Ureter (tissue), 1 donor: ENCODE measurements at regions not wholly inside any gene's neighbourhood (a gene's known extent, or its start where the extent isn't known, plus 50 kb on each side); places are given as distances from the start of the nearest gene placed in this dataset.

Source experiments
- DNase-seq: peaks from one replicate; pipeline ENCODE4 v3.0.0-alpha.2; 2020; ENCODE audit warnings: low spot score
- donor health status: DM: yes; HTN: yes; CAD: no.

DNA sequence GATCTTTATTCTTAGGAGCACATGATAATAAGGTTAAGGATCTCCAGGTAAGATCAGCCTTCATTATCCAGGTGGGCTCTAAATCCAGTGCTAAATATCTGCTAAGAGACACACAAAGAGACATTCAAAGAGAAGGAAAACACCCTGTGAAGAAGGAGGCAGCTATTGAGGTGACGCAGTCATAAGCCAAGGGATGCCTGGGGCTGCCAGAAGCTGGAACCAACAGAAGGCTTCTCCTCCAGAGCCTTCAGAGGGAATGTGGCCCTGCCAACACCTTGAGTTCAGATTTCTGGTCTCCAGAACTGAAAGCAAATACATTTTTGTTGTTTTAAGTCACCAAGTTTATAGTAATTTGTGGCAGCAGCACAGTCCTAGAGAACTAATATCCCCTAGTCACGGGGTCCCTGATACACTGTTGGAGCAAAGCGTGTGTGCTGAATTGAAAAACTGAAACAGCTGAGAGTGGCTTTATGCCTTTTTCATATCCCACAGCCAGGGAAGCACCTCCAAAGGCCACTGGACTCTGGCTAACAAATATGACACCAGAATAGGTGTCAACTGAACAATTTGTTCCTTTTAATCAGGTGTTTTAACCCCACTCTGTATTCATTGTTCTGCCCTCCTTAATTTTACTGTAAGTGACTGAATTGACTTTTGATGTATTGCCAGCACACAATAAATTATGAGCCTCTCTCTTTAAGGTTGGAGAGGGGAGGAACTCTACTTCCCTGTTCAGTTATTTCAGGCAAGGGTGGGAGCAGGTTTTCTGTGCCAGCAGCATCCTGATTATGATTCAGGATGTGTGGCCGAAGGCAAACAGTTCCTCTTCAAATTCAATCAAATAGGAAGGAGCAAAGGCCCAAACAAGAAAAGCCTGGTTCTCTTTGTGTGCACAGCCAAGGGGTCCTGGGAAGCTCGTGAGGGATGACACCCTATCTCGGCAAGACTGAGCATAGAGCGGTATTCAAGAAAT, 151.8 kb upstream of the HES1 start:
- DNase-seq: no peak

DNA sequence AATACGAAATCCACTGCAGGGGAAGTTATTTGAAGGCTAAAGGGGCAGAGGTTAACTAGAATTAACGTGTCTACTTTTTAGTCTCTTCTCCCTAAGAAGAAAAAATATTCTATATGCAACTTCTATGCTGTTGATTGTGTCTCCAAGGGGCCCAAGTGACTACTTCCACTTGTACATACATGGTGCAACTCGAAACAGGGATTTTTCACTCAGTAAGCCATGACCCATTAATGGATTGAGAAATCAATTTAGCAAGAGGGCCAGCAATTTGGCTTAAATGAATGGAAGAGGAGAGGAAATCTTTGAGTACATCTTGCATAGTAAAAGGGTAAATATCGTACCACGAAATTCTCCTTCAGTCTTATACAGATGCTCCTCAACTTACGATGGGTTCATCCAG, 151.1 kb upstream of the HES1 start:
- DNase-seq: no peak

DNA sequence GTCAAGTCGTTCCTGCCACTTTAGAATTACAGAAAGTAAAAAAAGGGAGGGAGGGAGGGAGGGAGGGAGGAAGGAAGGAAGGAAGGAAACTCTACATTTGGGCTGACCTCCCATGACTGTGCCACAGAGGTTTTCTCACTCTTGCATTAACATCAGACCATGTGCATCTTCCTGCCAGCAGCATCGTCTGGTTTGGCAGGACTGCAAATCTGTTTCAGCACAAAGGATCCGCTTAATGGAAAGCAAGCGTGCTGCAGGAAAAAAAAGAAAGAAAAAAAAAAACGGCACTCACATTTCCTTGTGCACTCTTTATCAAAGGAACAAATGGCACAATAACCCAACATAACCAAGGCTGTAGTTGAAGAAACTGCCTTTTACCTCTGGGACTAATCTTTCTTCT, 148.8 kb upstream of the HES1 start:
- DNase-seq: no peak

DNA sequence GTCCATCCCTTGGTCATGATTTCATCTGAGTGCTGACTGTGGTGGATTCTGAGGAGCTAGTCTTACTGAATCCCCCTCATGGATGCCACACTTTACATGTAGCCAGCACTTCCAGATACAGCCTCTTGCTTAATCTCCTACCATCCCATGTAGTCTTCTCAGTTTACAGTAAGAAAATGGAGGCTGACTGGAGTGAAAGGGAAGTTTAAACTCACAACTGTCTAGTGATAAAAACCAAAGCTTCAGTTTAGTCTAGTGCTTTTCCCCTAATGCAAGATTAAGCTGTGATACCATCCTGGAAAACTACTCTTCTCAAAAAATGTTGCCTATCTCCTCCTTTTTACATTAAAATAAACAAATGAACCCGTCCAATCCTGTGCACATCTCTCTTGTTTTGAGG, 146.8 kb upstream of the HES1 start:
- no peak for DNase-seq

DNA sequence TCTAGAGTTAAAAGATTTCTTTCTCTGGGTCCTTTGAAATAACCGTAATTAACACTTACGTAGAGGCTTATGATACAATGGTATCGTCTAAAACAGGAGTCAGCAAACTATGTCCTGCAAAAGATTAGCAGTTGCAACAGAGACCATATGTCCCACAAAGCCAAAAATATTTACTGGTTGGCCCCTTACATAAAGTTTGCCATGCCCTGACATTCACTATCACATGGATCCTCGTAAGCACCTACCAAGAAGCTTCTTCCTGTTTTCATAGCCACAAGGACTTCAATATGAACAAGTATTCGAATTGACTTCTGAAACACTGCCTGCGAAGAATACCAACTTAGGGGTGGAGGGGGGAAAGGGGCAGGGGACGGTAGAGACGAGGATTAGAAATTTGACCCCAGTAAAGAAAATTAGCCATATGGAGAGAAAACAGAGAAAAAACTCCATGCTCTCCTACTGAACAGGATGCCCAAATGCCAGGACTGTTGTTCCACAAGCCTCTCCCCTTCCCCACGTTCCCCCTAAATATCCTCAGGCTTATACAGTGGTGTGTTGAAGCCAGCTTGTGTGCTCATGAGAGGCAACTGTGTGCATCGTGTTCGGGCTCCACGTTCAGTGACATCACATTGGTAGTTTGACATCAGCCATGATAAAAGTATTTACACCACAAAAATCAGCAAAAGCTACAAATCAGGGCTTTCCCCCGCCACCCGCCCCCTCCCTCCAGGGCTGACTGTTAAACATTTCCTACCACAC, 144.1 kb upstream of the HES1 start:
- DNase-seq: no peak

DNA sequence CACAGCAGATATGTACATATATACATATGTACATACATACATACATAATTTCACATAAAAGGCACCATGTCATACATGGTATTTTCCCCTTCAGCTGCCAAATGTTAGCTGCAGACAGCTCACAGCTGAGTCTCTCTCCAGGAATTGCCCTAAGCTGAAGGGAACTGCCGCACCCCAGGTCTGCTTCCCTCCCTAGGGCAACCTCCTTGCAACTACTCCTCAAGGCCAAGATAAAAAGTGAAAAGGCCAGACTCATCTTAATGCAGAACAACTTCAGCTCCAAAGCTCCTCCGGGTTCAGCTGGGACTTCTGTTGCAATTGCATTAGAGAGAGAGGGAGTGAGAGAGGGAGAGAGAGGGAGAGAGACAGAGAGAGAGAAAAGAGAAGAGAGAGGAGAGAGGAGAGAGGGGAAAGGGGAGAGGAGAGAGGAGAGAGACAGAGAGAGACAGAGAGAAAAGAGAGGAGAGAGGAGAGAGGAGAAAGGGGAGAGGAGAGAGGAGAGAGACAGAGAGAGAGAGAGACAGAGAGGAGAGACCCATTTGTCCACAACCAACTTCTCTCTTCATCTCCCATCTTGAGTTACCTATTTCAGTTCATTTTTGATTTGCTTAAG, 143.4 kb upstream of the HES1 start:
- DNase-seq: no peak

DNA sequence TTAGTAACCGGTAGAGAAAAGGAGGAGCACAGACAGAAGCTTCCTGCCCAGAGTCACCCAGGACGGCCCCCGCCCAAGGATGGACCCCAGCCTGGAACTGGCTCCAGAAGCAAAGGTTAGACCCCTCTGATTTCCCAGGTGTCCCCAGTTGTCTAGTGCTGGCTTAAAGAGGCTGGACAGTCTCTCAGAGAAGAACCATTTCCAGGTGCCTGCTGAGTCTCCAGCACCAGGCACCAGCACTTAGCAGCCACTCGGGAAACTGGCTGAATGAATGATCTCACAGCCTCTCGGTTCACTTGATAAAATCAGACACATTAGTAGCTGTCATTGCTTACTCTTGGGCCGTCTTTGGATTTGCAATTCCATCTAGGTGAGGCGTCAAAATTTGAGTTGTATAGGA, 139.7 kb upstream of the HES1 start:
- DNase-seq: no peak

DNA sequence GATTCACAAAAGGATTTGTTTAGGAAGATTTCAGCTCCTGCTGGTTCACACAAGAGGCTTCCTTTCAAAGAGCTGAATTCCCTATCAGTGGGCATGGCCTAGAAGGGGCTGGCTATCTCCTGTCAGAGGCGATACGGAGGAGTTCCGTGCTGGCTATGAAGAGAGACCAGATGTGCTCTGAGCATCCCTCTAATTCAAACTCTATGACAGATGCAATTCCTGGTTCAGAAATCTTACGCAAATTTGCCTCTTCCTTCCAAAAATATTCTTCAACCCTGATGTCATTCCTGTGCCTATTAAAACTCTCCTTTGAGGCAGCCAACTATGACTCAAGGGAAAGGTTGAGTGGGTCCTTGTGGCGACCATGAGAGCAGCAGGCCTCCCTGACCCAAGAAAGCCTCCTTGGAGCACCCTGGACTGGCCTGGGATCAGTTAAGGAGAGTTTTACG, 139.3 kb upstream of the HES1 start:
- DNase-seq: no peak

DNA sequence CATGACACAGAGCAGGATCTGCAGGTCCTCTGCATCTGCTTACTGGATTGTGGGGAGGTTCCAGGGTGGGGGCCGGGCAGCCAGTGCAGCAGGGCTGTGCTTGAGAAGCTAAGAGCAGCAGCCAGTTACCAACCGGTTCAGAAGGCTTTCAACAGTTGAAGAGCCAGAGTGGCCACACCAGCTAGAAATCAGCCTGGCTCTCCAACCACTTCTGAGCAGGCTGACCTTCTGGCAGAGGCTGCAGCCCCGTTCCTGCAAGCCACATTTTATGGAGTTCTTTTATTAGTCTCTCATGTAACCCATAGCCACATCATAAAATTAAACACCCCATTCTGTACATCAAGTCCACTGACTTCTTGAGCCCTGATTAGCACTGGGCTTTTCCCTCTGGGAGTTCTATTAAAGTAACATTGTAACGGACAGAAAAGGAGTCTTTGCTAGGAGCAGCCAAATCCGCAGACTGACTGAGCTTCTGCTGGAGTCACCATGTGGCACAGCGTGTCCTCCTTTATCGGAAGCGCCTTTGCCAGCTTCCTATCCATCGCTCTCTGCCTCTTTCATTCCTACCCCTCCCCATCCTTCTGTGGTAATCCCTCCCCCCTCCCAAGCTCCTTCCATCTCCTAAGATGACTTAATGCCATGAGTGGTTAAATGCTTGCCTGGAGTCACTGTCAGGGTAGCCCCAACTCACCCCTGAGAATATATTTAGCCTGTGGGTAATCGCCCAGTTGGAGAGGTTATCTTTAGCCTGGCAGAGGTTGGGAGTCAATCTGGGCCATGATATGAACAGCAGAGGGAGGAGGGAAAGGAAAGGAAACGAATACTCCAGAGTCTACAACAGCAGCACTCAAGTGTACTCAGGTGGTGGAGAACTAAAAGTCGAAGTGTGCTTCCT, 138.5 kb upstream of the HES1 start:
- no peak for DNase-seq

DNA sequence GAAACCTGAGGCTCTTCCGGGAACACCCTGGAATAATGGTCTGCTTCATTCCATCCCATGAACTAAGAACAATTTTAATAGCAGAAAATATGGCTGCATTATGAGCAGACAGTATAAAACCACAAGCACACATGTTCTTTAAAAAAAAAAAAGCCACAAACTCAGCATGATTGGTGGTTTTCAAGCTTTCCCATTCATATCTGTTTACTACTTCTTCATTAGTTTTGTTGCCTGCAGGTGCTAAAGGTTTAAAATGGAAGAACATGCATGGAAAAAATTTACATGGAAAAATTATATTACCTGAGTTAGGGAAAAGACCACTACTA, 137.9 kb upstream of the HES1 start:
- DNase-seq: no peak

DNA sequence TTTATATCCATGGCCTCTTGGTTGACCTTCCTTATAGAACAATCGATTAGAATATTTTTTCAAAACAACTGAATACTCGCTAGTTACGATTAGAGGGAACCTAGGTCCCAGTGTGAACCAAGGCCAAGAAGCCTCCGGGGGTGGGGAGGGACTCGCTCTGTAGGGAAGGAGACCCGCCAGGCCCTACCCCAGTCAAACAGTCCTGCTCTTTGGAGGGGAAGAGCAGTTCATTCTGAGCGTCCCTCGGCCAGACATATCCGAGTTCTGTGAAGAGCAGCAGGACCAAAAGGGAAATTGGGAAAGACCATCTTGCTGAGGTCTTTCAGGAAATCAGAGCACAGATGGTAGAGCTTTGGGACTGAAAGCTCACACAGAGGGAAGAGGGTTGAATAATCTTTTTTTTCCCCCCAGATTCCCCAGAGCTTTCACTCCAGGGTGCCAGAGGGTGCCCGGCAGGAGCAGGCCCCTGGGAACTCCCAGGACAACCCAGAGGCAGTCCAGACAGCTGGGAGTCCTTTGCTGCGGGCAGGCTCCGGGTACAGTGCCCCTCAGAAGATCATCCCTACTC, 137.2 kb upstream of the HES1 start:
- DNase-seq: no peak

DNA sequence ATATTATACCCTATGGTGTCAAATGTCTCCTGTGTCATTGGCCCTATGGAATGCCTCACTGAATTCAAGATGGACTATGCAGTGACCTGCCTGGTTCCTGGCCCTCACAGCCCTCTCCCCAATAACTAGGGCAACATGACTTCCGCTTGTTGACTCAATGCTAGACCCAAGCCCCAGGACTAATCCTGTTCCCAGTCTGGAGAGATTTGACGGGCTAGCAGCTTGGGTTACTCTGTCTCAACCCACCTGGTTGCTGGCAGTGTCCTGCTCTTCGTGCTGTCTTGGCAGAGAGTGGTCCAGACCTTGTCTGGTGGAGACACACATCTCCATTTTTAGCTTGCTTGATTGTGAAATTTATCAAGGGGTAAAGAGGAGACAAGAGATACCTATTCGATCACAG, 135.8 kb upstream of the HES1 start:
- no peak for DNase-seq

DNA sequence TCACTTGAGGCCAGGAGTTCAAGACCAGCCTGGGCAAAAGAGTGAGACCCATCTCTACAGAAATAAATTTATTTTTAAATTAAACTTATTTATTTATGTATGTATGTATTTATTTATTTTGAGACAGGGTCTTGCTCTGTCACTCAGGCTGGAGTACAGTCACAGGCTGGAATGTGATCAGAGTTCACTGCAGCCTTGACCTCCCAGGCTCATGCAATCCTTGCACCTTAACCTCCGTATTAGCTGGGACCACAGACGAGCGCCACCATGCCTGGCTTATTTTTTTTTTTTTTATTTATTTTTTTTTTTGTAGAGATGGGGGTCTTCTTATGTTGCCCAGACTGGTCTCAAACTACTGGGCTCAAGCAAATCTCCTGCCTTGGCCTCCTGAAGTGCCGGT, 135.2 kb upstream of the HES1 start:
- no peak for DNase-seq

DNA sequence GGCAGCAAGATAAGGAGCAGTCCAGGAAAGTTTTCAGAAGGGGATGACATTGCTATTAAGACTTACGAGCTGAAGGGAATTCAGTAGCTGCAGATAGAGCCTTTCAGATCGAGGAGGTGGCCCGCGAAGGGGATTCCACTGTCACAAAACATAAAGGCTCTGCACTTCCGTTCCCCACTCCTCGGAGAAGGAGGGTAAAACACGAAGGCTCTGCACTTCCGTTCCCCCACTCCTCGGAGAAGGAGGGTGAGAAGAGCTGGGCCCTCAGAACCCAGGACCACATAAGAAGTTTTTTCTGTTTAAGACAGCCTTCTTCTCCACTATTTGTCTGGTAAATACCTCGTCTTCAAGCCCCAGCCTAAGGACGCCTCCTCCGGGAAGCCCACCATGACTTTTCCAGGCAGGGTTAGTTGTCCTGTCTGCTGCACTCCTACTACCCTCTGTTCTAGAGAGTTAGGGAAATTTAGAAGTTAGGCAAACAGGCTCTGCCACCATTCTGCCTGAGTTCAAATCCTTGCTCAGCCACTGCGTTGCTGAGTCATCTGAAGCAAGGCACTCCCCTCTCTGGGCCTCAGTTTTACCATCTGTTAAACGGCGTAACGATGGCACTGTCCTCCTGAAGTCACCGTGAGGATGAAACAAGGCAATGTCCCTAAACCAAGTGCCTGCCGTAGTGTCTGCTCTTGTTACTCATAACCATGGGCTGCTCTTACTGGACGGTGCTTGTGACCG, 134.1 kb upstream of the HES1 start:
- no peak for DNase-seq

DNA sequence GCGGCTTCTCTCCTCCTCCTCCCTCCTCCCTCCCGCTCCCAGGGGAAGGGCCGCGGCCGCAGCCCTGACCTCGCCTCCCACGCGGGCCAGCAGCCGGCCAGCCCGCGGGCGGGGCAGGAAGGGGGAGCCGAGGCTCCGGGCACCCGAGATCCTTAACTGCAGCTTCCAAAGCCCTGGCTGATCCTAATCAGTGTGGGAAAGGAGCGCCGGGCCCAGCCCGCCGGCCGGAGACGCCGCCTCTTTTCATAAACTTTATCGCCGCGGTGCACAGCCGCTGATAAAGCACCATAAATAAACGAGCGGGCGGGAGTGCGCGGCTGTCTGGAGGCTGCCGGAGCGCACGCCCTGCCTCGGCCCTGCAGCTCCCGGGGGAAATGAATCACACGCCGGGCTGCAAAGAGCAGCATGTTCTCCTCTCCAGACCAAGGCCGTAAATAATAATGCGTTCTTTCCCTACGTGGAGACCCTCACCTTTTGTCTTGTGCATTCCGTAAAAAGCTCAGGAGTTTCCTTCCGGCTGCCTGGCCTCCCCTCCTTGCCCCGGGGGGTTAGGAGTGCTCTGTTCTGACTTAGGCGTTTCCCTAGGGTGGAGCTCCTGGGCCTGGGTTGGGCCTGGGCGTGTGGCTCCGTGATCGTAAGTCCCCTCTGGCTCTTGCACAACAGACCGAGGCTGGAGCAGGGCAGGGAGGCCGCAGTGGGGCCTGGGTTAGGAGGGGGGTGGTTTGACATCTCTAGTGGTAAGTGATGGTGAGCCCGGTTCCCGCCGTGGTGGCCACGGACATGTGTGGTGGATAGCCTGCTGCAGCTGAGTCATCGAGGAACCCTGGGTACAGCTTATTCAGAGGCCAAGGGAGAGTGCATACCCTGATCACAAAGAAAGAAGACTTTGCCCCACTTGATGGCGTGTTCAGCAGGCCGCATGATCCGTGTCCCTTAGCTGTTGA, 132.6 kb upstream of the HES1 start:
- DNase-seq: peak; percentile 93

DNA sequence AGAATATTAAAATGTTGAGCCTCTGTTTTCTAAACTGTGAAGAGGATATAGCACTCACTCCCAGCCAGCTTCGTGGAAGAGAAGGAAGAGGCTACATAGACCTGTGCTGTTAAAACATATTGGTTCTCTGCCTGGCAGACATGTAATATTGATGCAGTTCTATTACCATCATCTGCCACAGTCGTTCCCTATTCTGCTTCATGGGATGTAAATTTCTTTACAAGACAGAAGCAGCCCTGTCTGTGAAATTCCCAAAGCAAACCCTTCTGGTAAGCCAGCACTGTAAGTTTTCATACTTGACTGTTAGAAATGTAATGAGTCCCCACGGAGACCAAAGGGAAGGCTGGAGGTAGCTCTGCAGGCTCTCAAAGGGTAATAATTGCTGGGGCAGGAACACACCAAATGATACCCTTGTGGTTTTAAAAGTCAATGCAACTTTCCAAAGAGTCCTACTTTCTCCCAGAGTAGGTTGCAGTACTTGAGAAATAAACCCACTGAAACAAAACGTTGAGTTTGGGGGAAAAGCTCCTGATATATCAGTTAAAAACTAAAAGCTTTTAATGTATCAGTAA, 129.9 kb upstream of the HES1 start:
- DNase-seq: no peak

DNA sequence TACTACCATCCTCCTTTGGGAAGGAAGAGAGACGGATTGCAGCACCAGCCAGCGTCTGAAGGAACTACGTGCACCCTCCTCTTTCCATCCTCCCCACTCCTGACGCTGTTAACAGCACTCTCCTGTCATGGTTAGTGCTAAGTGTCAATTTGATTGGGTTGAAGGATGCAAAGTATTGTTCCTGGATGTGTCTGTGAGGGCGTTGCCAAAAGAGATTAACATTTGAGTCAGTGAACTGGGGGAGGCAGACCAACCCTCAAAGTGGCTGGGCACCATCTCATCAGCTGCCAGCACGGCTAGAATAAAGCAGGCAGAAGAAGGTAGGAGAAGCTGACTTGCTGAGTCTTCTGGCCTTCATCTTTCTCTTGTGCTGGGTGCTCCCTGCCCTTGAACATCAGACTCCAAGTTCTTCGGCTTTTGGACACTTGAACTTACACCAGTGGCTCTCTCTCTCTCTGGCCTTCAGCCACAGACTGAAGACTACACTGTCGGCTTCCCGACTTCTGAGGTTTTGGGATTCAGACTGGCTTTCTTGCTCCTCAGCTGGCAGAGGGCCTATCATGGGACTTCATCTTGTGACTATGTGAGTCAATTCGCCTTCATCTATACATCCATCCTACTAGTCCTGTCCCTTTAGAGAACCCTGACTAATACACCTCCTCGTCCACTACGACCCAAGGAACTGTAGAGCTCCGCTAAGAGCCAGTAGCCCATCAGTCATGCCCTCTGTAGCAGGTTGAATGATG, 128.2 kb upstream of the HES1 start:
- DNase-seq: no peak

DNA sequence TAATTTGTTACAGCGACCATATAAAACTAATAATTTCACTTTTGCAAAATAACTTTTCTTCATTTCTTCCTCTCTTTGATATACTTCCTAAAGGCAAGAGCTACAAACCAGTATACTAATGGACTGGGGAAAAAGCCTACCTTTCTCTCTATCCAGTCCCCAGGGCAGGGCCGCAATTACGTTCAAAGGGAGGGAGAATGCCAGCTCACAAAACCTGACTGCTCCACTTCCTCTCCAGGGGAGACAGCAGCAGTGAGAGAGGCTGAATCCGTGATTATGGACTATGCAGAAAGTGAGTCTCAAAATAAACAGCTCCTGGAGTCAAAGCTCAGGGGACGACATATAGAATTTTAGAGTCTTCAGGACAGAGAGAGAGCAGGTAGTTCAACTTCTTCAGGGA, 126.9 kb upstream of the HES1 start:
- DNase-seq: no peak
